ENCODE measurements at regions not wholly inside any gene's neighbourhood (a gene's known extent, or its start where the extent isn't known, plus 50 kb on each side); places are given as distances from the start of the nearest gene placed in this dataset.

- H3K9me2 ChIP-seq, result no peaks in the 10 kb centered on the region
These were observed 59.9 kb downstream of the MRPL32 start for GRCh38 chr7:42991913-42992591.

GRCh38 chr7:42993038-42993437 is 60.9 kb downstream of the MRPL32 start:
- Histone ChIP-seq H3F3A (replicated peaks; ENCODE audit: insufficient read depth) (no peaks in the 10 kb centered on the region), H3K27me3 (ENCODE audit: insufficient read depth) (peaks cover 23% of the 10 kb centered on the region; the same call in 1 of the 2 replicates), H3K9me2 (no peaks in the 10 kb centered on the region), H3K4me2 (no peak overlapping the region), H3K79me2 (ENCODE audit: insufficient read depth) (no peaks in the 10 kb centered on the region), H3K9ac (no peak overlapping the region), H4K20me1 (ENCODE audit: insufficient read depth) (no peaks in the 10 kb centered on the region), H3K36me3 (replicated peaks in 1 of 2; ENCODE audit: control insufficient read depth in 1 of 2, insufficient read depth in 2 of 2, low read length in 1 of 2) (no peaks in the 10 kb centered on the region), H2AFZ (ENCODE audit: low read depth) (no peak overlapping the region), H3K4me3 (ENCODE audit: low read depth in 2 of 2, low read length in 1 of 2) (no peak overlapping the region), H3K9me3 (no peaks in the 10 kb centered on the region), H3K27ac (ENCODE audit: low read depth in 2 of 2, low read length in 1 of 2) (no peak overlapping the region), H3K4me1 (ENCODE audit: control insufficient read depth in 1 of 2, insufficient read depth in 2 of 2, low read depth in 1 of 2, low read length in 1 of 2) (no peaks in the 10 kb centered on the region)
- ChIA-PET CTCF (no interaction called here), POLR2A (no interaction called here)
- no peak for TF ChIP-seq NFIC (IDR thresholded peaks at IDR 0.05; ENCODE audit: borderline replicate concordance)
- no peak for TF ChIP-seq PBX3 (IDR thresholded peaks at IDR 0.05)
- TF ChIP-seq EZH2phosphoT487 (IDR thresholded peaks at IDR 0.05; ENCODE audit: borderline replicate concordance, low read depth), result no peak
- TF ChIP-seq SMC3 (IDR thresholded peaks at IDR 0.05; ENCODE audit: low read depth, low read length), result no peak
- WGBS (ENCODE audit: low lambda C conversion rate), result 50% methylated on average over 9 of the region's 9 CpGs
- no peak for DNase-seq

More at GRCh38 chr7:42991913-42992591, 59.9 kb downstream of the MRPL32 start:
- Histone ChIP-seq H3K27me3 (ENCODE audit: insufficient read depth) (peaks cover 23% of the 10 kb centered on the region; the same call in 1 of the 2 replicates), H4K20me1 (ENCODE audit: insufficient read depth) (no peaks in the 10 kb centered on the region), H3K9me3 (no peaks in the 10 kb centered on the region), H3K27ac (ENCODE audit: low read depth in 2 of 2, low read length in 1 of 2) (no peak overlapping the region), H3K4me3 (ENCODE audit: low read depth in 2 of 2, low read length in 1 of 2) (no peak overlapping the region), H3K4me1 (ENCODE audit: control insufficient read depth in 1 of 2, insufficient read depth in 2 of 2, low read depth in 1 of 2, low read length in 1 of 2) (no peaks in the 10 kb centered on the region), H3F3A (replicated peaks; ENCODE audit: insufficient read depth) (no peaks in the 10 kb centered on the region), H3K79me2 (ENCODE audit: insufficient read depth) (no peaks in the 10 kb centered on the region), H3K36me3 (replicated peaks in 1 of 2; ENCODE audit: control insufficient read depth in 1 of 2, insufficient read depth in 2 of 2, low read length in 1 of 2) (no peaks in the 10 kb centered on the region), H3K9ac (no peak overlapping the region), H2AFZ (ENCODE audit: low read depth) (no peak overlapping the region), H3K4me2 (no peak overlapping the region)
- ChIA-PET POLR2A (no interaction called here), CTCF (no interaction called here)
- TF ChIP-seq USF2 (IDR thresholded peaks at IDR 0.05; ENCODE audit: borderline replicate concordance, low read depth, low read length), result no peak
- TF ChIP-seq SIN3A (IDR thresholded peaks at IDR 0.05; ENCODE audit: borderline replicate concordance, low read depth, low read length), result no peak
- no peak for TF ChIP-seq SMC3 (IDR thresholded peaks at IDR 0.05; ENCODE audit: low read depth, low read length)
- no peak for TF ChIP-seq NRF1 (IDR thresholded peaks at IDR 0.05; ENCODE audit: low read depth, low read length)
- no peak for TF ChIP-seq TEAD4 (IDR thresholded peaks at IDR 0.05; ENCODE audit: borderline replicate concordance, insufficient read depth)
- TF ChIP-seq POLR2AphosphoS5 (IDR thresholded peaks at IDR 0.05; ENCODE audit: low read depth, low read length), result no peak
- no peak for DNase-seq
- WGBS (ENCODE audit: low lambda C conversion rate), result 10% methylated on average over 13 of the region's 13 CpGs
